ENCODE measurements at regions not wholly inside any gene's neighbourhood (a gene's known extent, or its start where the extent isn't known, plus 50 kb on each side); places are given as distances from the start of the nearest gene placed in this dataset.

GRCh38 chr2:13504808-13505207 lies 788.1 kb downstream of the TRIB2 start:
- no peak for TF ChIP-seq CTCF (IDR thresholded peaks at IDR 0.05; ENCODE audit: low read depth, low read length, poor library complexity, severe bottlenecking)
- TF ChIP-seq EZH2phosphoT487 (IDR thresholded peaks at IDR 0.05; ENCODE audit: borderline replicate concordance, low read length), result no peak

Data from DOHH2 (cell line).